PFSK-1 (cell line): ENCODE measurements at regions not wholly inside any gene's neighbourhood (a gene's known extent, or its start where the extent isn't known, plus 50 kb on each side); places are given as distances from the start of the nearest gene placed in this dataset.

ENCODE experiments used
- FOXP2 ChIP-seq: optimal IDR thresholded peaks from 2 replicates; pipeline ENCODE3; 2011; ENCODE audit warnings: borderline replicate concordance, control low read depth, inconsistent platforms; ENCODE audit not compliant: insufficient read depth; ENCODE audit errors: extremely low read length, extremely low read depth
- POLR2AphosphoS5 ChIP-seq: IDR thresholded peaks from 2 replicates; pipeline ENCODE4 v1.6.1; 2012; ENCODE audit warnings: low read depth, mild to moderate bottlenecking, control low read depth, low read length, moderate library complexity
- REST ChIP-seq, 2 experiments: IDR thresholded peaks; 2 replicates each; pipeline versions ENCODE4 v1.6.1 to v1.8.0; 2011 to 2012; ENCODE audit warnings: low read depth in 2 of 2, low read length in 2 of 2, control low read depth in 1 of 2, inconsistent platforms in 1 of 2, mild to moderate bottlenecking in 1 of 2, moderate library complexity in 1 of 2; ENCODE audit not compliant: insufficient read depth in 1 of 2
- SIN3A ChIP-seq: IDR thresholded peaks from 2 replicates; pipeline ENCODE4 v1.6.1; 2012; ENCODE audit warnings: mild to moderate bottlenecking, low read length, moderate library complexity, borderline replicate concordance; ENCODE audit not compliant: insufficient read depth
- TAF1 ChIP-seq: IDR thresholded peaks from 2 replicates; pipeline ENCODE4 v1.6.1; 2012; ENCODE audit warnings: low read length, control low read depth, borderline replicate concordance; ENCODE audit not compliant: insufficient read depth

GRCh38 chr10:118501637-118502440 lies 93.6 kb downstream of the PRLHR start:
- no peak for TF ChIP-seq POLR2AphosphoS5
- TF ChIP-seq REST (IDR thresholded peaks at IDR 0.05; ENCODE audit: insufficient read depth in 1 of 2, low read depth in 2 of 2, low read length in 2 of 2), result no peak
- no peak for TF ChIP-seq SIN3A
- TF ChIP-seq FOXP2, result no peak

- TF ChIP-seq TAF1 (no peak), FOXP2 (no peak), REST (IDR thresholded peaks at IDR 0.05; ENCODE audit: insufficient read depth in 1 of 2, low read depth in 2 of 2, low read length in 2 of 2) (no peak), SIN3A (no peak), POLR2AphosphoS5 (no peak)
Measured at GRCh38 chr10:118501171-118501570, 94.3 kb downstream of the PRLHR start.

GRCh38 chr10:118500477-118501104 lies 94.9 kb downstream of the PRLHR start:
- no peak for TF ChIP-seq FOXP2

- TF ChIP-seq TAF1 (no peak), SIN3A (no peak), POLR2AphosphoS5 (no peak), REST (IDR thresholded peaks at IDR 0.05; ENCODE audit: insufficient read depth in 1 of 2, low read depth in 2 of 2, low read length in 2 of 2) (no peak), FOXP2 (no peak)
Measured at GRCh38 chr10:118499186-118499585, 96.3 kb downstream of the PRLHR start.

GRCh38 chr10:118498623-118499022 lies 96.8 kb downstream of the PRLHR start:
- TF ChIP-seq SIN3A (no peak), REST (IDR thresholded peaks at IDR 0.05; ENCODE audit: insufficient read depth in 1 of 2, low read depth in 2 of 2, low read length in 2 of 2) (no peak), POLR2AphosphoS5 (no peak), TAF1 (no peak)
